ENCODE measurements at regions not wholly inside any gene's neighbourhood (a gene's known extent, or its start where the extent isn't known, plus 50 kb on each side); places are given as distances from the start of the nearest gene placed in this dataset.
"Not testable (repeated sequence)": the region's sequence is repeated elsewhere in the genome, so short reads cannot be mapped to it uniquely, and the experiment has no call there.

DNA sequence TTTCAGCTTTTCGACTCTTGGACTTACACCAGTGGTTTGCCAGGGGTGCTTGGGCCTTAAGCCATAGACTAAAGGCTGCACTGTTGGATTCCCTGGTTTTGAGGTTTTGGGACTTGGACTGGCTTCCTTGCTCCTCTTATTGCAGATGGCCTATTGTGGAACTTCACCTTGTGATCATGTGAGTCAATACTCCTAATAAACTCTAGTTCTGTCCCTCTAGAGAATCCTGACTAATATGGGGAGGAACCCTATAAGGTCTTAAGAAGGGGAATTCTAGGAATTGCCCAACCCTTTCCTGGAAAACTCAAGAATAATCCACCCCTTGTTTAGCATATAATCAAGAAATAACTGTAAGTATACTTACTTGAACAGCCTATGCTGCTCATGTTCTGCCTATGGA lies 491.8 kb downstream of the TMEM135 start:
- TF ChIP-seq JUND (IDR thresholded peaks at IDR 0.05; ENCODE audit: low read depth), result no peak
- in situ Hi-C loops (cut with HindIII; ENCODE audit: low pct_unique_long_range_greater_than_20kb, low sequenced_read_pairs), result no loop called here
- no peak for DNase-seq (ENCODE audit: low read depth in 1 of 2, low spot score in 1 of 2)

DNA sequence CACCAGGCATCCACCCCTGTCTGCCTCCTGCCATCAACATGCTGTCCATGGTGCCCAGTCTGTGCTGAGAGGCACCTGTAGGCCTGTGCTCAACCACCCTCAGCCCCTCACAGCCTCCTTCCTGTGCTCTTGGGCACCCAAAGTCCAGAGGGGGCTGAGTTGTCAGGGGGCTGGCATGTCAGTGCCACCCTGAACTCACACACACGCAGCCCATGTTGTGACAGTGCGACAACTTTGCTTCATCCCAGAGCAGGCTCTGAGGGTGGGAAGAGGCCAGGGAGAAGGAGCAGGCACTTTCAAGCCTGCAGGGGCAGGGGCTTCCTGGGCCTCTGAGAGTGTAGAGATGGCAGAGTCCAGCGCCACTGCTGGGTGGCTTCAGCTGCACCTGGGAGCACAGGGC lies 491.0 kb downstream of the TMEM135 start:
- in situ Hi-C loops (cut with HindIII; ENCODE audit: low pct_unique_long_range_greater_than_20kb, low sequenced_read_pairs), result no loop called here
- no peak for DNase-seq (ENCODE audit: low read depth in 1 of 2, low spot score in 1 of 2)
- no peak for TF ChIP-seq JUND (IDR thresholded peaks at IDR 0.05; ENCODE audit: low read depth)

DNA sequence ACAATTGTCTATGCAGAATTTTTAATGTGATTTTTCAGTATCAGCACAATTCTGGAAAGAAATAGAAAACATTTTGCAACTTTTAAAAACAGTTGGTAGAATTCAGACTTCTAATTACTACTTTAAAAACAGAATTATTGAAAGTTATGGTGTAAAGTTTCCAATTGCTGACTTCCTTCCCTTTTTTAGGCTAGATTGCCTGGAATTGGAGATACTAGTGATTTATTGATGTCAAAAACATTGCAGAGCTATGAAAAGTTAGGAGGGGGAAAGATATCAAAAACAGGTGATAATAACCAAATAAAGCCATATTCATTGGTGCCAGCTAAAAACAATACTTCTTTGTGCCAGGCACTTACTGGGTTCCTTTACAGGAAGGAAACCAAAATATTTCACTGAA lies 485.5 kb downstream of the TMEM135 start:
- no peak for DNase-seq (ENCODE audit: low read depth in 1 of 2, low spot score in 1 of 2)
- TF ChIP-seq JUND (IDR thresholded peaks at IDR 0.05; ENCODE audit: low read depth), result no peak
- in situ Hi-C loops (cut with HindIII; ENCODE audit: low pct_unique_long_range_greater_than_20kb, low sequenced_read_pairs), result no loop called here

DNA sequence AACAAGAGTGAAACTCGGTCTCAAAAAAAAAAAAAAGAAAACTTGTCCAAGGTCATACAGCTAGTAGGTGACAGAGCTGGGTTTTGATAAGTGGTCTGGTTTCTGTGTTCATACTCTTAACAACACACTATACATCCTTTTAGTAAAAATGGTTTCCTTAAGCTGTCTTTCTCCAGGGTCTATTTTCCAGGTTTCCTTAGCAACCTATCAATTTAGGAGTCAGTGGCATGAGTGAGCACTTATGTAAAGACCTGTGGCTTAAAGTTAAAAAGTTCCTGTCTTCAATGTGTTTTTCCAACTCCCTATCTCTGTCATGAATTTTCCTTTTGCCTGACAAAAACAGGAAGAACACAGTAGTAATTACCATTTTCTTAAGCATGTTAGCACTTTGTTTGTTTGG lies 480.5 kb downstream of the TMEM135 start:
- TF ChIP-seq JUND (IDR thresholded peaks at IDR 0.05; ENCODE audit: low read depth), result no peak
- no peak for DNase-seq (ENCODE audit: low read depth in 1 of 2, low spot score in 1 of 2)
- in situ Hi-C loops (cut with HindIII; ENCODE audit: low pct_unique_long_range_greater_than_20kb, low sequenced_read_pairs), result no loop called here

DNA sequence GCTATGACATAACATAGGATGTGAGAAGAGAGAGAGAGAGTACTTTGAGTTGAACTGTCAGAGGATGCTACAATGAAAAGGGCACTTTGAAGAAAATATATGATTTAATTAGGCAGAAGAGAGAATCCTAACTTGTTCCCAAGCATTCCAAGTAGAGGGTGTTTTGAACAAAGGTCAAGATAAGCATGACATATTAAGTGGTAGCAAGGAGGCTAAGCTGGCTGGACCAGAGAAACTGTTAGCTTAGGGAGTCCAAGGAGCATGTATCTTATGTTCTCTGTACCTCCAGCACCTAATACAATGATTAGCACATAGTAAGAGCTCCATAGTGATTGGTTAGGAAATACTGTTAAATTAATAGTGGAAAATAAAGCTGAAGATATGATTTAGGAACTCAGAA lies 479.6 kb downstream of the TMEM135 start:
- TF ChIP-seq JUND (IDR thresholded peaks at IDR 0.05; ENCODE audit: low read depth), result no peak
- no peak for DNase-seq (ENCODE audit: low read depth in 1 of 2, low spot score in 1 of 2)
- in situ Hi-C loops (cut with HindIII; ENCODE audit: low pct_unique_long_range_greater_than_20kb, low sequenced_read_pairs), result no loop called here

DNA sequence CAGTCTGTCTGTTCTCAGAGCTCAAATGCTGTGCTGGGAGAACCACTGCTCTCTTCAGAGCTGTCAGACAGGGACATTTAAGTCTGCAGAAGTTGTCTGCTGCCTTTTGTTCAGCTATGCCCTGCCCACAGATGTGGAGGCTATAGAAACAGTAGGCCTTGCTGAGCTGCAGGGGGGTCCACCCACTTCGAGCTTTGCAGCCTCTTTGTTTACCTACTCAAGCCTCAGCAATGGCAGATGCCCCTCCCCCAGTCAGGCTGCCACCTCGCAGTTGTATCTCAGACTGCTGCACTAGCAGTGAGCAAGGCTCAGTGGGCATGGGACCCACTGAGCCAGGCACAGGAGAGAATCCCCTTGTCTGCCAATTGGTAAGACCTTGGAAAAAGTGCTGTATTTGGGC lies 470.0 kb downstream of the TMEM135 start:
- in situ Hi-C loops (cut with HindIII; ENCODE audit: low pct_unique_long_range_greater_than_20kb, low sequenced_read_pairs); DNase-seq (ENCODE audit: low read depth in 1 of 2, low spot score in 1 of 2): not testable (repeated sequence)

DNA sequence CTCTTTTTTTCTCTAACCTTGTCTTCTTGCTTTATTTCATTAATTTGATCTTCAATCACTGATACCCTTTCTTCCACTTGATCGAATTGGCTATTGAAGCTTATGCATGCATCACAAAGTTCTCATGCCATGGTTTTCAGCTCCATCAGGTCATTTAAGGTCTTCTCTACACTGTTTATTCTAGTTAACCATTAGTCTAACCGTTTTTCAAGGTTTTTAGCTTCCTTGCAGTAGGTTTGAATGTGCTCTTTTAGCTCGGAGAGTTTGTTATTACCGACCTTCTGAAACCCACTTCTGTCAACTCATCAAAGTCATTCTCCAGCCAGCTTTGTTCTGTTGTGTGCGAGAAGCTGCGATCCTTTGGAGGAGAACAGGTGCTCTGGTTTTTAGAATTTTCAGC lies 469.2 kb downstream of the TMEM135 start:
- DNase-seq (ENCODE audit: low read depth in 1 of 2, low spot score in 1 of 2); in situ Hi-C loops (cut with HindIII; ENCODE audit: low pct_unique_long_range_greater_than_20kb, low sequenced_read_pairs): not testable (repeated sequence)

DNA sequence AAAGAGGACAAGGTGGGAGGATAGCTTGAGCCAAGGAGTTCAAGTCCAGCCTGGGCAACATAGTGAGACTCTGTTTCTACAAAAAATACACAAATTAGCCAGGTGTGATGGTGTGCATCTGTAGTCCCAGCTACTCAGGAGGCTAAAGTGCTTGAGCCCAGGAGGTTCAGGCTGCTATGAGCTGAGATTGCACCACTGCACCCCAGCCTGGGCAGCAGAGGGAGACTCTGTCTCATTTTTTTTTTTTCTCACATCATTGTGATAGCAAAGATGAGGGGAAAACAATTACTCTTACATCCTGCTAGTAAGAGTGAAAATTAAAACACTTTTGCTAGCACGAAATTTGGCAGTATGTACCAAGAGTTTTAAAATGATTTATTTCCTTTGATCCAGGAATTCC lies 463.7 kb downstream of the TMEM135 start:
- no peak for TF ChIP-seq JUND (IDR thresholded peaks at IDR 0.05; ENCODE audit: low read depth)
- in situ Hi-C loops (cut with HindIII; ENCODE audit: low pct_unique_long_range_greater_than_20kb, low sequenced_read_pairs), result no loop called here
- no peak for DNase-seq (ENCODE audit: low read depth in 1 of 2, low spot score in 1 of 2)

DNA sequence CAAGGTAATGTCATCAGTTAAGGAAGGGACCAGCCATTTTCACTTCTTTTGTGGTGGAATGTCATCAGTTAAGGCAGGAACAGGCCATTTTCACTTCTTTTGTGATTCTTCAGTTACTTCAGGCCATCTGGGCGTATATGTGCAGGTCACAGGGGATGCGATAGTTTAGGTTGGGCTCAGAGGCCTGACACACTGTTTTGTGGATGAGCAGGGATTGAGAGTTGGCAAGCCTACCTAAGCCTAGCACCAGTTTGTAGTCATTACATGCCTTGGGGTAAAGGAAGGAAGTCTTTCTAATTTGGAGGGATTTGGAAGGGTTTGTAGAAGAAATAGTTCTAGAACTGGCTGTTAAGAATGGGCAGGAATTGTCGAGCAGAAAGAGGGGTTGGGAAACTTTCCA lies 457.2 kb downstream of the TMEM135 start:
- in situ Hi-C loops (cut with HindIII; ENCODE audit: low pct_unique_long_range_greater_than_20kb, low sequenced_read_pairs); DNase-seq (ENCODE audit: low read depth in 1 of 2, low spot score in 1 of 2): not testable (repeated sequence)

DNA sequence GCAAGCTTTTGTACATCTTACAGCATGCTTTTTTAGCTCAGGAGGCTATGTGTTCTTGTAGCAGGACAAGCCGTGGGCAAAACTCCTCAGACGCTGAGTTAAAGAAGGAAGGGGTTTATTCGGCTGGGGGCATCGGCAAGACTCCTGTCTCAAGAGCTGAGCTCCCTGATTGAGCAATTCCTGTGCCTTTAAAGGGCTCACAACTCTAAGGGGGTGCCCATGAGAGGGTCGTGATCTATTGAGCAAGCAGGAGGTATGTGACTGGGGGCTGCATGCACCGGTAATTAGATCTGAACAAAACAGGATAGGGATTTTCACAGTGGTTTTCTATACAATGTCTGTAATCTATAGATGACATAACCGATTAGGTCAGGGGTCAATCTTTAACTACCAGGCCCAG lies 456.3 kb downstream of the TMEM135 start:
- in situ Hi-C loops (cut with HindIII; ENCODE audit: low pct_unique_long_range_greater_than_20kb, low sequenced_read_pairs); DNase-seq (ENCODE audit: low read depth in 1 of 2, low spot score in 1 of 2): not testable (repeated sequence)

DNA sequence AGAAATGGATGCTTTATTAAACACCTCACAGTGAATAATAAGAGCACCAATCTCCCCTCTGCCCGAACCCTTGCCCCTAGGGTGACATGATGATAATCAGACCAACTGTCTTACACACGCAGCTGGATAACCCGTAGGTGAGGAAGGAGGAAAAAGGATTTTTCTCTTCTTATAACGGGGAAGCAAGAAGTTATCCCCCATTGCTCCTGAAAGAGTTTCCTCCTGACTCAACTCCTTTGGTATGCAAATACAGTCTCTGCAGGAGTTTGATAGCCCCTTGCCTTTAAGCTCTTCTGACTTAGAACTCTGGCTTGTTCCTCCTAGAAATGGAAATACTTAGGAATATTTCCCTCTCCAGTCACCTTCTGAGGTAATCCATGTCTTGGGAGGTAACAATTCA lies 455.8 kb downstream of the TMEM135 start:
- no peak for DNase-seq (ENCODE audit: low read depth in 1 of 2, low spot score in 1 of 2)
- TF ChIP-seq JUND (IDR thresholded peaks at IDR 0.05; ENCODE audit: low read depth), result no peak
- in situ Hi-C loops (cut with HindIII; ENCODE audit: low pct_unique_long_range_greater_than_20kb, low sequenced_read_pairs), result no loop called here

DNA sequence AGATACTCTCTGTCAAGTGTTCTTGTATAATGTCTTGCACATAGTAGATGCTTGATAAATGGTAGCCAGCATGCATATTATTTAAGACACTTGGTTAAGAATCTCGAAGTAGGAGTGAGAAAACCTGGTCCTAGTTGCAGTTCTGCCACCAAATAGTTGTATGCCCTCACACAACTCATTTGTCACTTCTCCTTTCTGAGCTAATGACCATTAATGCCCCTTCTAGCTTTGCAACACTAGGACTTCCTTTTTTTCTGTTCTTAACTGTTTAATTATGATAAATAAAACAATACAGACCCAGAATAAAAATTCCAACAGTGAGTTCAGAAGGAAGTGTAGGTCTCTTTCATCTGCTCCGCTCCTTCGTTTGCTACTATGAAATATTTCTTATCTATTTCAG lies 453.6 kb downstream of the TMEM135 start:
- DNase-seq (ENCODE audit: low read depth in 1 of 2, low spot score in 1 of 2), result no peak
- in situ Hi-C loops (cut with HindIII; ENCODE audit: low pct_unique_long_range_greater_than_20kb, low sequenced_read_pairs), result no loop called here
- no peak for TF ChIP-seq JUND (IDR thresholded peaks at IDR 0.05; ENCODE audit: low read depth)

DNA sequence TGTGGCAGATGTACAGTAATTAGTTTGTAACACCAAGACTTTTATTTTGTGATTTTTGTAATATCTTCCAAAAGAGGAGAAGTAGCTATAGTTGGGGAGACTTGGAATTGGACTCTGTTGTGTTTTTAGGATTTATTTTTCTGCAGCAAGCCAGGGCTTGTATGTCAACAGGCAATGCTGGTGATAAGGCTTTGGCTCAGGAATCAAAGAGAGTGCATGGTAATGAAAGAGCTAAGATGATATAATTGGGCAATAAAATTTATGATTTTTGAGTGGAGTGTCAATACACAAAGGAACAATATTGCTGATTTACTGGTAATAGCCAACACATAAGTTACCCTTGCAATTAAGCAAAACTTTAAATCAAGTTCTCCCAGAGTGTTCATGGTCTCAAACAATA lies 452.9 kb downstream of the TMEM135 start:
- TF ChIP-seq JUND (IDR thresholded peaks at IDR 0.05; ENCODE audit: low read depth), result no peak
- in situ Hi-C loops (cut with HindIII; ENCODE audit: low pct_unique_long_range_greater_than_20kb, low sequenced_read_pairs), result no loop called here

DNA sequence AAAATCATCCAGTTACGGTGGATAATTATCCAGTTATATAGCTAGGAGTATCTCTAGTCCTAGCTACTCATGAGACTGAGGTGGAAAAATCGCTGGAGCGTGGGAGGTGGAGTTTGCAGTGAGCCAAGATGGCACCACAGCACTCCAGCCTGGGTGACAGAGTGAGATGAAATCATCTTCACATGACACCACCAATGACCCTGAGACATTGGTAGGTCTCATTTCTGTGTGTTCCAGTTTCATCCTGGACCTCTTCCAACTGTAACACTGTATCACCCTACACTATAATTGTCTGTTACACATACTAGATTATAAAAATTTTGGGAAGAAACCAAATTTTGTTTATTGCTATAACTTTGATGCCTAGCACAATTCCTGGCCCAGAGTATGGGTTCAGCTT lies 446.8 kb downstream of the TMEM135 start:
- in situ Hi-C loops (cut with HindIII; ENCODE audit: low pct_unique_long_range_greater_than_20kb, low sequenced_read_pairs), result no loop called here
- no peak for TF ChIP-seq JUND (IDR thresholded peaks at IDR 0.05; ENCODE audit: low read depth)
- no peak for DNase-seq (ENCODE audit: low read depth in 1 of 2, low spot score in 1 of 2)

More for the DNA sequence above, 452.9 kb downstream of the TMEM135 start:
- DNase-seq (ENCODE audit: low read depth in 1 of 2, low spot score in 1 of 2), result no peak

DNA sequence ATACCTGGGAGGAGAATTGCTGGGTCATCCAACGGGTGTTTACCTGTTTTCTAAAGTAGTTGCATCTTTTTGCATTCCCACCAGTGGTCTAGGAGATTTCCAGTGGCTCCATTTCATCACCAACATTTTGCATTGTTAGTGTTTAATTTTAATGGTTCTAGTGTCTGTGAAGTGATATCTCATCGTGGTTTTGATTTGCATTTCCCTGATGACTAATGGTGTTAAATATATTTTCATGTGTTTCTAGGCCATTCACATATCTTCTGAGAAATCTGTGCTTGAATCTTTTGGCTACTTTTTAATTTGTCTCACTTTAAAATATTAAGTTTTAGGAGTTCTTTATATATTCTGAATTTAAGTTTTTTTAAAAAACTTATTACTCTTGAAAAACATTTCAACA lies 439.6 kb downstream of the TMEM135 start:
- no peak for DNase-seq (ENCODE audit: low read depth in 1 of 2, low spot score in 1 of 2)
- TF ChIP-seq JUND (IDR thresholded peaks at IDR 0.05; ENCODE audit: low read depth), result no peak
- in situ Hi-C loops (cut with HindIII; ENCODE audit: low pct_unique_long_range_greater_than_20kb, low sequenced_read_pairs), result no loop called here
